GM12878 (cell line): ENCODE measurements at regions not wholly inside any gene's neighbourhood (a gene's known extent, or its start where the extent isn't known, plus 50 kb on each side); places are given as distances from the start of the nearest gene placed in this dataset.

Experiments used
- ATAC-seq: fragments of 200-7000 bp; cut with Tn5 transposase; 3 replicates; pipeline ENCODE4 v1.9.1; 2020; ENCODE audit warnings: mild to moderate bottlenecking, moderate library complexity
- BruUV-seq: library from RNA; stranded (reverse); fragments of 400-500 nt; replicated peaks from 2 replicates; lab custom pipeline; 2021; lab: Mats Ljungman, UMichigan
- CTCF ChIA-PET: fragments of 300-600 bp; sonication (Branson Sonifier 250); formaldehyde crosslinking; extraction: SDS; loops from one replicate; lab custom pipeline; 2021; ENCODE audit warnings: inconsistent platforms; lab: Yijun Ruan, JAX
- POLR2A ChIA-PET: fragments of 350-600 bp; formaldehyde crosslinking; extraction: SDS; loops from one replicate; lab custom pipeline; 2021; ENCODE audit warnings: inconsistent platforms; lab: Charles Lee
- RAD21 ChIA-PET: fragments of 300-600 bp; sonication (Branson Sonifier 250); formaldehyde crosslinking; loops from one replicate; lab custom pipeline; 2023; ENCODE audit warnings: antibody characterized with exemption; ENCODE audit not compliant: unreplicated experiment; lab: Charles Lee
- SMC1A ChIA-PET: fragments of 300-600 bp; sonication (Branson Sonifier 250); formaldehyde crosslinking; loops from one replicate; lab custom pipeline; 2023; ENCODE audit not compliant: unreplicated experiment, uncharacterized antibody; lab: Charles Lee
- DNase-seq: peaks from one replicate; pipeline ENCODE4 v3.0.0-alpha.2; 2011; ENCODE audit warnings: low read depth, low spot score
- FAIRE-seq: peaks from 3 replicates; lab custom pipeline; 2011; peaks lifted over from hg19 to GRCh38; lab: Jason Lieb, UNC
- H2AFZ ChIP-seq: 2 replicates; pipeline ENCODE4 v1.6.0; 2011; ENCODE audit warnings: low read depth, low read length, control low read depth; ENCODE audit not compliant: control insufficient read depth
- H3K27ac ChIP-seq: 2 replicates; pipeline ENCODE4 v1.5.1; 2011; ENCODE audit warnings: control low read depth; ENCODE audit not compliant: control insufficient read depth, insufficient read depth
- H3K27me3 ChIP-seq, 2 experiments: replicated peaks in 1 of 2; 2 replicates each; pipeline versions ENCODE4 v1.6.0 to v1.6.1; 2011; ENCODE audit warnings: low read length in 1 of 2; ENCODE audit not compliant: control insufficient read depth in 2 of 2, insufficient read depth in 2 of 2
- H3K36me3 ChIP-seq, 2 experiments: 2 replicates each; pipeline ENCODE4 v1.5.1; 2011; ENCODE audit warnings: low read length in 1 of 2; ENCODE audit not compliant: control insufficient read depth in 2 of 2, insufficient read depth in 2 of 2
- H3K4me1 ChIP-seq: 2 replicates; pipeline ENCODE4 v1.6.1; 2011; ENCODE audit warnings: mild to moderate bottlenecking, low read length, moderate library complexity, mixed read lengths; ENCODE audit not compliant: control insufficient read depth, insufficient read depth
- H3K4me2 ChIP-seq: 2 replicates; pipeline ENCODE4 v1.6.0; 2011; ENCODE audit warnings: control low read depth; ENCODE audit not compliant: control insufficient read depth, insufficient read depth
- H3K4me3 ChIP-seq: fragments of 200-600 bp; sonication (generic); 2 replicates; pipeline ENCODE4 v1.5.1; 2016
- H3K79me2 ChIP-seq: 2 replicates; pipeline ENCODE4 v1.6.0; 2011; ENCODE audit warnings: low read length; ENCODE audit not compliant: control insufficient read depth, insufficient read depth
- H3K9ac ChIP-seq: 2 replicates; pipeline ENCODE4 v1.8.0; 2011; ENCODE audit warnings: low read length, control low read depth, mixed read lengths; ENCODE audit not compliant: control insufficient read depth, insufficient read depth
- H3K9me3 ChIP-seq: replicated peaks from 3 replicates; pipeline ENCODE4 v1.5.1; 2011; ENCODE audit warnings: mild to moderate bottlenecking, low read length; ENCODE audit not compliant: control insufficient read depth, insufficient read depth
- H4K20me1 ChIP-seq: 2 replicates; pipeline ENCODE4 v1.6.0; 2011; ENCODE audit not compliant: control insufficient read depth, insufficient read depth
- ATF3 ChIP-seq: IDR thresholded peaks from 2 replicates; pipeline ENCODE4 v1.6.1; 2011; ENCODE audit warnings: low read depth, mild to moderate bottlenecking, low read length, moderate library complexity, borderline replicate concordance; ENCODE audit errors: extremely low read depth
- CEBPZ ChIP-seq: fragments of 150-350 bp; IDR thresholded peaks from 2 replicates; pipeline ENCODE4 v1.6.1; 2016; ENCODE audit warnings: low read depth, low read length
- E2F8 ChIP-seq: fragments of 450-650 bp; IDR thresholded peaks from 2 replicates; pipeline ENCODE4 v1.6.1; 2018; ENCODE audit warnings: mild to moderate bottlenecking, low read depth, moderate library complexity; ENCODE audit not compliant: partially characterized antibody
- GABPA ChIP-seq: IDR thresholded peaks from 2 replicates; pipeline ENCODE4 v1.6.1; 2014; ENCODE audit warnings: antibody characterized with exemption, low read depth, mild to moderate bottlenecking, inconsistent platforms
- KDM1A ChIP-seq: fragments of 200-600 bp; sonication (generic); IDR thresholded peaks from 2 replicates; pipeline ENCODE4 v1.6.1; 2016; ENCODE audit warnings: borderline replicate concordance
- MTA3 ChIP-seq: IDR thresholded peaks from 2 replicates; pipeline ENCODE4 v1.6.1; 2012; ENCODE audit warnings: low read length, inconsistent platforms, borderline replicate concordance
- NFIC ChIP-seq: IDR thresholded peaks from 2 replicates; pipeline ENCODE4 v1.6.1; 2012; ENCODE audit warnings: low read depth, mild to moderate bottlenecking, inconsistent platforms, low read length, moderate library complexity
- NR2F1 ChIP-seq: fragments of 450-650 bp; conservative IDR thresholded peaks from 2 replicates; pipeline ENCODE4 v1.6.1; 2017; ENCODE audit warnings: mild to moderate bottlenecking
- PRDM15 ChIP-seq: fragments of 450-650 bp; formaldehyde crosslinking; IDR thresholded peaks from 2 replicates; pipeline ENCODE4 v1.4.0; 2020; ENCODE audit warnings: mild to moderate bottlenecking, moderate library complexity
- ZNF592 ChIP-seq: fragments of 450-650 bp; IDR thresholded peaks from 2 replicates; pipeline ENCODE4 v1.6.1; 2017; ENCODE audit warnings: mild to moderate bottlenecking, moderate library complexity
- in situ Hi-C: fragments of 300-500 bp; cut with MboI; formaldehyde crosslinking; loops from 9 replicates; pipeline ENCODE4 v1.14.3; 2018; ENCODE audit warnings: mixed read lengths
- intact Hi-C: fragments of 100-400 bp; cut with micrococcal nuclease; formaldehyde crosslinking; loops from one replicate; pipeline ENCODE4 v1.14.2; 2022; ENCODE audit not compliant: unreplicated experiment

- Histone ChIP-seq H3K4me1 (no peaks in the 10 kb centered on the region; the same call in 1 of the 2 replicates), H2AFZ (no peak overlapping the region), H3K27ac (no peak overlapping the region), H3K79me2 (no peaks in the 10 kb centered on the region), H3K36me3 (no peaks in the 10 kb centered on the region), H4K20me1 (no peaks in the 10 kb centered on the region), H3K4me3 (no peak overlapping the region), H3K27me3 (no peaks in the 10 kb centered on the region), H3K9me3 (no peaks in the 10 kb centered on the region; the same call in 2 of the 3 replicates), H3K9ac (no peak overlapping the region), H3K4me2 (no peak overlapping the region)
- ATAC-seq (no peak), DNase-seq (no peak), FAIRE-seq (no peak)
- CTCF ChIA-PET = no interaction called here
- no TSS peak for BruUV-seq
- RAD21 ChIA-PET = no interaction called here
- SMC1A ChIA-PET = no interaction called here
- intact Hi-C loops = no loop called here
- in situ Hi-C loops = no loop called here
- POLR2A ChIA-PET = interaction anchor here (0.7 kb wide), 1 partner anchor 366 kb away, joined by 4 read pairs; no protein-coding TSS in a partner anchor
- no peak for TF ChIP-seq KDM1A
- no peak for TF ChIP-seq ZNF592
- TF ChIP-seq CEBPZ = no peak
- TF ChIP-seq NR2F1 = no peak
- TF ChIP-seq ATF3 = no peak
- no peak for TF ChIP-seq E2F8
- no peak for TF ChIP-seq GABPA
- TF ChIP-seq MTA3 = no peak
- TF ChIP-seq NFIC = no peak
- TF ChIP-seq PRDM15 = no peak
Observed at GRCh38 chr9:86572904-86573303, 218.7 kb upstream of the TUT7 start.
